ENCODE measurements at regions not wholly inside any gene's neighbourhood (a gene's known extent, or its start where the extent isn't known, plus 50 kb on each side); places are given as distances from the start of the nearest gene placed in this dataset.

- Histone ChIP-seq H3K27ac (ENCODE audit: low read depth in 1 of 2, low read length in 2 of 2) (no peak overlapping the region), H3K27me3 (ENCODE audit: control insufficient read depth in 2 of 2, insufficient read depth in 2 of 2, low read length in 2 of 2) (no peaks in the 10 kb centered on the region), H3K79me2 (ENCODE audit: insufficient read depth, low read length) (no peaks in the 10 kb centered on the region), H2AFZ (ENCODE audit: insufficient read depth, low read depth, low read length, poor library complexity, severe bottlenecking) (no peak overlapping the region), H3K4me1 (ENCODE audit: control insufficient read depth in 1 of 2, insufficient read depth in 2 of 2, low read length in 2 of 2) (no peaks in the 10 kb centered on the region), H3K9ac (ENCODE audit: insufficient read depth, low read length, poor library complexity, severe bottlenecking) (no peak overlapping the region), H3K9me3 (replicated peaks in 1 of 2; ENCODE audit: control insufficient read depth in 1 of 2, insufficient read depth in 1 of 2, low read length in 2 of 2) (peaks cover 0 to 20% of the 10 kb centered on the region in 2 donors), H3K4me2 (replicated peaks; ENCODE audit: extremely low read depth, low read length, poor library complexity, severe bottlenecking) (no peak overlapping the region), H3K36me3 (replicated peaks in 1 of 2; ENCODE audit: control insufficient read depth in 1 of 2, insufficient read depth in 2 of 2, low read length in 2 of 2) (no peaks in the 10 kb centered on the region), H3K4me3 (replicated peaks in 1 of 3; ENCODE audit: low read depth in 2 of 3, low read length in 3 of 3) (no peak overlapping the region), H4K20me1 (ENCODE audit: insufficient read depth, low read length) (no peaks in the 10 kb centered on the region)
- H3K36me3 Mint-ChIP-seq: no peaks in the 10 kb centered on the region
- DNase-seq: no peak
- intact Hi-C loops (cut with micrococcal nuclease): no loop called here
- H3K27me3 Mint-ChIP-seq (ENCODE audit: low read depth in 3 of 3): no peaks in the 10 kb centered on the region
- H3K4me1 Mint-ChIP-seq: no peaks in the 10 kb centered on the region
- H3K4me3 Mint-ChIP-seq: no peak overlapping the region
- 100% methylated on average over 1 of the region's 3 CpGs for WGBS (ENCODE audit: insufficient coverage)
- no peak for TF ChIP-seq CTCF (IDR thresholded peaks at IDR 0.05)
- H3K27ac Mint-ChIP-seq: no peak overlapping the region
- H3K9me3 Mint-ChIP-seq: peaks cover 8 to 22% (median 13%) of the 10 kb centered on the region in 7 donors
These were observed 497.1 kb upstream of the PLXNA2 start for GRCh38 chr1:208741296-208741695.

- Histone ChIP-seq H3K36me3 (replicated peaks in 1 of 2; ENCODE audit: control insufficient read depth in 1 of 2, insufficient read depth in 2 of 2, low read length in 2 of 2) (no peaks in the 10 kb centered on the region), H3K4me2 (replicated peaks; ENCODE audit: extremely low read depth, low read length, poor library complexity, severe bottlenecking) (no peak overlapping the region), H3K27me3 (ENCODE audit: control insufficient read depth in 2 of 2, insufficient read depth in 2 of 2, low read length in 2 of 2) (no peaks in the 10 kb centered on the region), H4K20me1 (ENCODE audit: insufficient read depth, low read length) (no peaks in the 10 kb centered on the region), H3K4me1 (ENCODE audit: control insufficient read depth in 1 of 2, insufficient read depth in 2 of 2, low read length in 2 of 2) (no peaks in the 10 kb centered on the region), H3K9me3 (replicated peaks in 1 of 2; ENCODE audit: control insufficient read depth in 1 of 2, insufficient read depth in 1 of 2, low read length in 2 of 2) (peaks cover 0 to 17% of the 10 kb centered on the region in 2 donors), H3K4me3 (replicated peaks in 1 of 3; ENCODE audit: low read depth in 2 of 3, low read length in 3 of 3) (no peak overlapping the region), H2AFZ (ENCODE audit: insufficient read depth, low read depth, low read length, poor library complexity, severe bottlenecking) (no peak overlapping the region), H3K79me2 (ENCODE audit: insufficient read depth, low read length) (no peaks in the 10 kb centered on the region), H3K27ac (ENCODE audit: low read depth in 1 of 2, low read length in 2 of 2) (no peak overlapping the region), H3K9ac (ENCODE audit: insufficient read depth, low read length, poor library complexity, severe bottlenecking) (no peak overlapping the region)
- no peak for DNase-seq
- no peak overlapping the region for H3K27ac Mint-ChIP-seq
- WGBS (ENCODE audit: insufficient coverage): no CpG with 5 or more reads among the region's 5 CpGs
- no peaks in the 10 kb centered on the region for H3K27me3 Mint-ChIP-seq (ENCODE audit: low read depth in 3 of 3)
- intact Hi-C loops (cut with micrococcal nuclease): no loop called here
- peaks cover 5 to 15% (median 7%) of the 10 kb centered on the region in 7 donors for H3K9me3 Mint-ChIP-seq
- no peak overlapping the region for H3K4me3 Mint-ChIP-seq
- TF ChIP-seq CTCF (IDR thresholded peaks at IDR 0.05): no peak
- H3K4me1 Mint-ChIP-seq: peaks cover 1% of the 10 kb centered on the region
- H3K36me3 Mint-ChIP-seq: no peaks in the 10 kb centered on the region
These were observed 499.2 kb upstream of the PLXNA2 start for GRCh38 chr1:208743361-208743760.
